ENCODE measurements at regions not wholly inside any gene's neighbourhood (a gene's known extent, or its start where the extent isn't known, plus 50 kb on each side); places are given as distances from the start of the nearest gene placed in this dataset.

- no peak for TF ChIP-seq SUZ12 (IDR thresholded peaks at IDR 0.05; ENCODE audit: unreplicated experiment)
- TF ChIP-seq SPI1 (IDR thresholded peaks at IDR 0.05; ENCODE audit: borderline replicate concordance, insufficient read depth, low read depth, low read length) = no peak
These were observed 121.4 kb upstream of the SGO1 start (continued) for GRCh38 chr3:20307383-20307782.

GRCh38 chr3:20305647-20306046 is 119.6 kb upstream of the SGO1 start:
- ATAC-seq (no peak), FAIRE-seq (no peak), DNase-seq (ENCODE audit: low read depth, low spot score) (no peak)
- Histone ChIP-seq H3K4me1 (ENCODE audit: control insufficient read depth, insufficient read depth, low read length) (no peaks in the 10 kb centered on the region), H3K9me3 (replicated peaks; ENCODE audit: control insufficient read depth, insufficient read depth, low read length) (no peaks in the 10 kb centered on the region), H3K27me3 (replicated peaks in 1 of 2; ENCODE audit: control insufficient read depth in 2 of 2, insufficient read depth in 2 of 2, low read length in 1 of 2) (no peaks in the 10 kb centered on the region), H3K79me2 (ENCODE audit: control insufficient read depth, insufficient read depth, low read length) (no peaks in the 10 kb centered on the region), H3K4me3 (no peak overlapping the region), H3K4me2 (ENCODE audit: control insufficient read depth, insufficient read depth) (no peak overlapping the region), H3K36me3 (ENCODE audit: control insufficient read depth in 2 of 2, insufficient read depth in 2 of 2, low read length in 1 of 2) (no peaks in the 10 kb centered on the region), H4K20me1 (ENCODE audit: control insufficient read depth, insufficient read depth) (no peaks in the 10 kb centered on the region), H2AFZ (ENCODE audit: control insufficient read depth, low read depth, low read length) (no peak overlapping the region), H3K9ac (ENCODE audit: control insufficient read depth, insufficient read depth, low read length) (no peak overlapping the region), H3K27ac (ENCODE audit: control insufficient read depth, insufficient read depth) (no peak overlapping the region)
- ChIA-PET RAD21 (ENCODE audit: unreplicated experiment) (no interaction called here), POLR2A (no interaction called here), CTCF (no interaction called here), SMC1A (ENCODE audit: uncharacterized antibody, unreplicated experiment) (no interaction called here)
- WGBS (ENCODE audit: insufficient coverage, insufficient replicate concordance, low lambda C conversion rate, missing lambda C conversion rate) = 3% methylated on average over 2 of the region's 2 CpGs
- intact Hi-C loops (cut with micrococcal nuclease; ENCODE audit: unreplicated experiment) = no loop called here
- BruUV-seq (replicated peaks) = no TSS peak
- in situ Hi-C loops (cut with MboI) = no loop called here
- TF ChIP-seq MEF2A (IDR thresholded peaks at IDR 0.05; ENCODE audit: insufficient read depth, low read depth, low read length) = no peak
- no peak for TF ChIP-seq ZNF687 (IDR thresholded peaks at IDR 0.05)
- TF ChIP-seq TCF3 (IDR thresholded peaks at IDR 0.05; ENCODE audit: borderline replicate concordance, insufficient read depth, low read depth, low read length) = no peak
- TF ChIP-seq GABPA (IDR thresholded peaks at IDR 0.05; ENCODE audit: low read depth) = no peak
- TF ChIP-seq HSF1 (IDR thresholded peaks at IDR 0.05; ENCODE audit: low read depth, low read length) = no peak
- TF ChIP-seq PRDM15 (CRISPR knock-in tag; IDR thresholded peaks at IDR 0.05) = no peak
- no peak for TF ChIP-seq BCLAF1 (IDR thresholded peaks at IDR 0.05)
